Activated CD8-positive, alpha-beta T cell treated with anti-CD3 and anti-CD28 coated beads for 36 hours (primary cell): ENCODE measurements at regions not wholly inside any gene's neighbourhood (a gene's known extent, or its start where the extent isn't known, plus 50 kb on each side); places are given as distances from the start of the nearest gene placed in this dataset.

Experiments used
- ATAC-seq: fragments of 200-7000 bp; cut with Tn5 transposase; one replicate; pipeline ENCODE4 v1.10.0; 2021; ENCODE audit warnings: mild to moderate bottlenecking, moderate library complexity
- CTCF ChIA-PET: fragments of 350-600 bp; sonication (Branson Sonifier 250); formaldehyde crosslinking; loops from one replicate; lab custom pipeline; 2021; ENCODE audit warnings: antibody characterized with exemption; lab: Charles Lee
- POLR2A ChIA-PET: fragments of 350-600 bp; sonication (Branson Sonifier 250); formaldehyde crosslinking; loops from one replicate; lab custom pipeline; 2021; ENCODE audit warnings: antibody characterized with exemption; lab: Charles Lee
- DNase-seq: peaks from one replicate; pipeline ENCODE4 v3.0.0-alpha.2; 2020
- H3K27ac Mint-ChIP-seq: one replicate; pipeline ENCODE4 v1.8.0; 2021; ENCODE audit warnings: mild to moderate bottlenecking, mixed read lengths
- H3K27me3 Mint-ChIP-seq: one replicate; pipeline ENCODE4 v1.8.0; 2021; ENCODE audit warnings: mixed read lengths
- H3K36me3 Mint-ChIP-seq: one replicate; pipeline ENCODE4 v1.8.0; 2021; ENCODE audit warnings: low read depth, mixed read lengths
- H3K4me1 Mint-ChIP-seq: one replicate; pipeline ENCODE4 v1.8.0; 2021; ENCODE audit warnings: low read depth, mixed read lengths
- H3K4me3 Mint-ChIP-seq: one replicate; pipeline ENCODE4 v1.8.0; 2021; ENCODE audit warnings: mild to moderate bottlenecking, moderate library complexity, mixed read lengths
- H3K9me3 Mint-ChIP-seq: one replicate; pipeline ENCODE4 v1.8.0; 2021; ENCODE audit warnings: mixed read lengths
- CTCF ChIP-seq: fragments of 200-600 bp; IDR thresholded peaks from one replicate; pipeline ENCODE4 v1.8.0; 2022; ENCODE audit warnings: antibody characterized with exemption, mild to moderate bottlenecking
- intact Hi-C: fragments of 100-400 bp; cut with micrococcal nuclease; formaldehyde crosslinking; loops from one replicate; pipeline ENCODE4 v1.10.0; 2022

- intact Hi-C loops: no loop called here
- Mint-ChIP-seq H3K4me1 (no peaks in the 10 kb centered on the region), H3K9me3 (no peaks in the 10 kb centered on the region), H3K4me3 (no peak overlapping the region), H3K27ac (no peak overlapping the region), H3K27me3 (no peaks in the 10 kb centered on the region), H3K36me3 (no peaks in the 10 kb centered on the region)
- ChIA-PET CTCF (no interaction called here), POLR2A (no interaction called here)
- no peak for TF ChIP-seq CTCF
- ATAC-seq (no peak), DNase-seq (no peak)
Observed at GRCh38 chr9:18012170-18012569, 433.3 kb downstream of the SH3GL2 start.

- no peaks in the 10 kb centered on the region for H3K4me1 Mint-ChIP-seq
- POLR2A ChIA-PET: no interaction called here
- TF ChIP-seq CTCF: no peak
- no peaks in the 10 kb centered on the region for H3K27me3 Mint-ChIP-seq
- H3K27ac Mint-ChIP-seq: no peak overlapping the region
- no peak for DNase-seq
- intact Hi-C loops: no loop called here
- no peaks in the 10 kb centered on the region for H3K36me3 Mint-ChIP-seq
- H3K4me3 Mint-ChIP-seq: no peak overlapping the region
- CTCF ChIA-PET: no interaction called here
- peaks cover 7% of the 10 kb centered on the region for H3K9me3 Mint-ChIP-seq
- ATAC-seq: no peak
Observed at GRCh38 chr9:18014556-18014955, 435.7 kb downstream of the SH3GL2 start.

- H3K27ac Mint-ChIP-seq: no peak overlapping the region
- H3K9me3 Mint-ChIP-seq: peaks cover 7% of the 10 kb centered on the region
- intact Hi-C loops: no loop called here
Observed at GRCh38 chr9:18015116-18015515, 436.2 kb downstream of the SH3GL2 start.

GRCh38 chr9:18017136-18017535 lies 438.3 kb downstream of the SH3GL2 start:
- H3K27ac Mint-ChIP-seq: no peak overlapping the region

More at GRCh38 chr9:18015116-18015515, 436.2 kb downstream of the SH3GL2 start:
- Mint-ChIP-seq H3K4me1 (no peaks in the 10 kb centered on the region), H3K4me3 (no peak overlapping the region), H3K36me3 (no peaks in the 10 kb centered on the region), H3K27me3 (no peaks in the 10 kb centered on the region)
- no peak for TF ChIP-seq CTCF
- DNase-seq (no peak), ATAC-seq (no peak)
- ChIA-PET POLR2A (no interaction called here), CTCF (no interaction called here)

GRCh38 chr9:18018221-18018620 lies 439.4 kb downstream of the SH3GL2 start:
- no peak for TF ChIP-seq CTCF
- Mint-ChIP-seq H3K4me3 (no peak overlapping the region), H3K4me1 (no peaks in the 10 kb centered on the region), H3K27me3 (no peaks in the 10 kb centered on the region), H3K27ac (no peak overlapping the region), H3K36me3 (no peaks in the 10 kb centered on the region), H3K9me3 (peaks cover 7% of the 10 kb centered on the region)
- DNase-seq (no peak), ATAC-seq (no peak)
- ChIA-PET POLR2A (no interaction called here), CTCF (no interaction called here)
- intact Hi-C loops: no loop called here

More at GRCh38 chr9:18017136-18017535, 438.3 kb downstream of the SH3GL2 start:
- no peaks in the 10 kb centered on the region for H3K4me1 Mint-ChIP-seq
- intact Hi-C loops: no loop called here
- ATAC-seq (no peak), DNase-seq (no peak)
- H3K27me3 Mint-ChIP-seq: no peaks in the 10 kb centered on the region
- CTCF ChIA-PET: no interaction called here
- no peak overlapping the region for H3K4me3 Mint-ChIP-seq
- POLR2A ChIA-PET: no interaction called here
- H3K36me3 Mint-ChIP-seq: no peaks in the 10 kb centered on the region
- no peak for TF ChIP-seq CTCF
- H3K9me3 Mint-ChIP-seq: peaks cover 7% of the 10 kb centered on the region
